BE2C (cell line): ENCODE measurements at regions not wholly inside any gene's neighbourhood (a gene's known extent, or its start where the extent isn't known, plus 50 kb on each side); places are given as distances from the start of the nearest gene placed in this dataset.

ENCODE experiments used
- DNase-seq: peaks from one replicate; pipeline ENCODE4 v3.0.0-alpha.2; 2020
- H3K27me3 ChIP-seq: fragments of 250-450 bp; sonication (Bioruptor Pico); 2 replicates; pipeline ENCODE4 v1.5.1; 2020; ENCODE audit warnings: mild to moderate bottlenecking
- H3K36me3 ChIP-seq: fragments of 250-450 bp; sonication (Bioruptor Pico); 2 replicates; pipeline ENCODE4 v1.5.1; 2020; ENCODE audit warnings: mild to moderate bottlenecking
- H3K4me1 ChIP-seq: fragments of 250-450 bp; sonication (Bioruptor Pico); 2 replicates; pipeline ENCODE4 v1.5.1; 2020
- H3K4me3 ChIP-seq: 2 replicates; pipeline ENCODE4 v1.5.1; 2011; ENCODE audit warnings: low read depth, low read length
- H3K9me3 ChIP-seq: fragments of 250-450 bp; sonication (Bioruptor Pico); 2 replicates; pipeline ENCODE4 v1.5.1; 2020
- CTCF ChIP-seq: IDR thresholded peaks from 2 replicates; pipeline ENCODE4 v1.5.1; 2012; ENCODE audit warnings: mild to moderate bottlenecking, low read depth, low read length

- H3K4me3 ChIP-seq: no peak overlapping the region
- no peak for DNase-seq
- no peak for TF ChIP-seq CTCF
These were observed 1298.1 kb downstream of the EPHA7 start for GRCh38 chr6:92121228-92121627.

GRCh38 chr6:92117800-92118199 is 1301.6 kb downstream of the EPHA7 start:
- no peak for DNase-seq
- Histone ChIP-seq H3K36me3 (no peaks in the 10 kb centered on the region), H3K9me3 (no peaks in the 10 kb centered on the region), H3K4me1 (no peaks in the 10 kb centered on the region), H3K27me3 (no peaks in the 10 kb centered on the region), H3K4me3 (no peak overlapping the region)
- TF ChIP-seq CTCF: no peak

More at GRCh38 chr6:92121228-92121627, 1298.1 kb downstream of the EPHA7 start:
- Histone ChIP-seq H3K36me3 (no peaks in the 10 kb centered on the region), H3K4me1 (peaks cover 9% of the 10 kb centered on the region; the same call in 1 of the 2 replicates), H3K9me3 (no peaks in the 10 kb centered on the region), H3K27me3 (no peaks in the 10 kb centered on the region)

GRCh38 chr6:92114797-92115196 is 1304.6 kb downstream of the EPHA7 start:
- no peak for DNase-seq
- Histone ChIP-seq H3K27me3 (no peaks in the 10 kb centered on the region), H3K4me3 (no peak overlapping the region), H3K9me3 (no peaks in the 10 kb centered on the region), H3K36me3 (no peaks in the 10 kb centered on the region), H3K4me1 (no peaks in the 10 kb centered on the region)
- no peak for TF ChIP-seq CTCF

GRCh38 chr6:92114091-92114675 is 1305.2 kb downstream of the EPHA7 start:
- Histone ChIP-seq H3K36me3 (no peaks in the 10 kb centered on the region), H3K4me1 (no peaks in the 10 kb centered on the region), H3K27me3 (no peaks in the 10 kb centered on the region), H3K9me3 (no peaks in the 10 kb centered on the region; the same call in 1 of the 2 replicates), H3K4me3 (no peak overlapping the region)
- DNase-seq: no peak
- TF ChIP-seq CTCF: no peak

GRCh38 chr6:92111386-92111785 is 1308.0 kb downstream of the EPHA7 start:
- Histone ChIP-seq H3K4me1 (no peaks in the 10 kb centered on the region; the same call in 1 of the 2 replicates), H3K36me3 (no peaks in the 10 kb centered on the region), H3K27me3 (no peaks in the 10 kb centered on the region), H3K9me3 (no peaks in the 10 kb centered on the region; the same call in 1 of the 2 replicates), H3K4me3 (no peak overlapping the region)
- DNase-seq: no peak
- TF ChIP-seq CTCF: no peak

GRCh38 chr6:92110403-92110802 is 1309.0 kb downstream of the EPHA7 start:
- H3K27me3 ChIP-seq: no peaks in the 10 kb centered on the region
- DNase-seq: no peak
- TF ChIP-seq CTCF: no peak

More at GRCh38 chr6:92110403-92110802, 1309.0 kb downstream of the EPHA7 start:
- Histone ChIP-seq H3K9me3 (no peaks in the 10 kb centered on the region; the same call in 1 of the 2 replicates), H3K4me3 (no peak overlapping the region), H3K4me1 (no peaks in the 10 kb centered on the region; the same call in 1 of the 2 replicates), H3K36me3 (no peaks in the 10 kb centered on the region)
